HG02840 (cell line): ENCODE measurements at regions not wholly inside any gene's neighbourhood (a gene's known extent, or its start where the extent isn't known, plus 50 kb on each side); places are given as distances from the start of the nearest gene placed in this dataset.
"Not testable (repeated sequence)": the region's sequence is repeated elsewhere in the genome, so short reads cannot be mapped to it uniquely, and the experiment has no call there.

Source experiments
- ATAC-seq: cut with Tn5 transposase; IDR thresholded peaks from one replicate; pipeline ENCODE4 v1.9.1; 2021; ENCODE audit warnings: mild to moderate bottlenecking, moderate library complexity, moderate number of reproducible peaks; ENCODE audit not compliant: unreplicated experiment, low FRiP score

DNA sequence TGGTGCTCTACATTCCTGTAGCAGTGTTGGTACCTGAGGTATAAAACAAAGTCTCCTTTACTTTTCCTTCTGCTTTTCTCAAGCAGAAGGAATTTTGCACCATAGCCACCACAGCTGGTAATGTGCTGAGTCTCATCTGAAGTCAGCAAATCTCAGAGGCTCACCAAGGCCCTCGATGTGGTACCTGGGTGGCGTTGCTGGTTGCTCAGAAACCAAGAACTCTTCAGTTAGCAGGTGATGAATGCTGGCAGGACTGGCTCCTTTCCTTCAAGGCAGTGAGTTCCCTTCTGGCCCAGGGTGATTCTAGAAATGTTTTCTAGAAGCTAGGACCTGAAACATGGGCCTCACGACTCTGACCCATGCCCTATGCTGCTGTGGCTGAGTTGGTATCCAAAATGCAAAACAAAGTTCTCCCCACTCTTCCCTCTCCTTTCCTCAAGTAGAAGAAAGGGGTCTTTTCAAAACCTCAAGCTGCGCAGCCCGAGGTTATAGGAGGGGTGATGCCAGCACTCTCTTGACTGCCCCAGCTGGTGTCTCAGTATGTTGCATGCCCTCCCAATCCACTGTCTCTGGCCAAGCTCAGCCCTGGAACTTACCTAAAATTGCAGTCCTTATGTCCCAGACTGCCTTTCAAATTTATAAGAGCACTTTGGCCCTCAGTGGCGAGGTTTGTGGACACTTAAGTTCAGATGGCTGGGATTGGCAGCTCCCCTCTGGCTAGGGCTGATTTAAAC is 592.3 kb downstream of the FRK start:
- no peak for ATAC-seq

- ATAC-seq: no peak
These were observed 593.0 kb downstream of the FRK start for GRCh38 chr6:115467726-115468125.

DNA sequence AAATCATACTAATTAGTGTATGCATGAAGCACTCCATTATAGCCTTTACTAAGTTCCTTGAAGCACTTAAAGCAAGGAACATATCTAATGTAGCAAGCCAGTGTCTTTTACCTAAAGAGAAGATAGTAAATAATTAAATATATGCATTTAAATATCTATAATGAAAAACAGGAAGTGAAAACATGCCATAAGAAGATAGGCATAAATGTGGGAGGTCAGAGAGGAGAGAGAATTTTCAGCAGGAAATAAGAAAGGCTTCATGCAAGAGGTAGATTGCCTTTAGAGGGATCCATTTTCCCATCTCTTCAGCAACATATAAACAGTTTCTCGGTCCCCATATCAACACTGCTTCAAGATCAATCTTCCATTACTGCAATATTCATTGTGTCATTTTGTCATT is 599.8 kb downstream of the FRK start:
- no peak for ATAC-seq

DNA sequence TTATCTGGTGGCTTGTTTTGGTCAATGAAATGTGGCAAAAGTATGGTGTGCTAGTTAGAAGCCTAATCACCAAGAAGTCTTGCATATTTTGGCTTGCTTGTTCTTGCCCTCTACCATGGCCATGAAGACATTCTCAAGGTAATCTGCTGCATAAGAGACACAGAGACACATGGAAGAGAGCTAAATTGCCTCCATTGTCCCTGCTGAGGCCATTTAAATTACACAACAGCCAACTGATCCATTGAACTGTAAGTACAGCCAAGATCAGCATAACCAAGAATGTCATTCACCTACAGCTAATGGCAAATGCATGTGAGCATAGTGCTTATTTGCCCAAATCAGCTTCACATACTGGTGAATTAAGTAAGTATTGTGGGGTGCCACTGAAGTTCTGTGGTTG is 603.8 kb downstream of the FRK start:
- no peak for ATAC-seq

GRCh38 chr6:115443825-115444478 is 616.7 kb downstream of the FRK start:
- ATAC-seq: no peak

GRCh38 chr6:115442323-115442722 is 618.4 kb downstream of the FRK start:
- ATAC-seq: no peak

- ATAC-seq: no peak
These were observed 619.0 kb downstream of the FRK start for GRCh38 chr6:115441651-115442050.

DNA sequence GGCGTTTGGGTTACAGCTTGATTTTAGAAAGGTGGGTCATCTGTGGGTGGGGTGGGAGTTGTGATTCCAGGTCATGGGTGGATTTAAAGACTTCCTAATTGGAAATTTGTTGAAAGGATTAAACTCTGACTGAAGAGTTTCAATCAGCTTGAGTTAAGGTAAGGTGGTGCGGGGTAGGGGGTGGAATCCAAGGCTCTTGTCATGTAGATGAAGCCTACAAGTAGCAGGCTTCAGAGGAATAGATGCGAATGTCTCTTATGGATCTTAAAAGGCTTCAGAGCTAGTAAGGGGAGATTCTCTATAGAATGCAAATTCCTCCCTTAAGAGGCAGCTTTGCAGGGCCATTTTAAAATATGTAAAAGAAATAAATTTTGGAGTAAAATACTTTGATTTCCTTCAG is 645.3 kb downstream of the FRK start:
- ATAC-seq: no peak

DNA sequence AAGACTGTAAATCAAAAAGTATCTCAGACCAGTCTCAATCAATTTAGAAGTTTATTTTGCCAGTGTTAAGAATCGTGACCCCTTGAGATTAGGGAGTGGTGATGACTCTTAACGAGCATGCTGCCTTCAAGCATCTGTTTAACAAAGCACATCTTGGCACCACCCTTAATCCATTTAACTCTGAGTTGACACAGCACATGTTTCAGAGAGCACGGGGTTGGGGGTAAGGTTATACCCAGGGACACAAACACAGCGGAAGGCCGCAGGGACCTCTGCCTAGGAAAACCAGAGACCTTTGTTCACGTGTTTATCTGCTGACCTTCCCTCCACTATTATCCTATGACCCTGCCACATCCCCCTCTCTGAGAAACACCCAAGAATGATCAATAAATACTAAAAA is 645.8 kb downstream of the FRK start:
- not testable (repeated sequence) for ATAC-seq

GRCh38 chr6:115411756-115412155 is 648.9 kb downstream of the FRK start:
- ATAC-seq: no peak

DNA sequence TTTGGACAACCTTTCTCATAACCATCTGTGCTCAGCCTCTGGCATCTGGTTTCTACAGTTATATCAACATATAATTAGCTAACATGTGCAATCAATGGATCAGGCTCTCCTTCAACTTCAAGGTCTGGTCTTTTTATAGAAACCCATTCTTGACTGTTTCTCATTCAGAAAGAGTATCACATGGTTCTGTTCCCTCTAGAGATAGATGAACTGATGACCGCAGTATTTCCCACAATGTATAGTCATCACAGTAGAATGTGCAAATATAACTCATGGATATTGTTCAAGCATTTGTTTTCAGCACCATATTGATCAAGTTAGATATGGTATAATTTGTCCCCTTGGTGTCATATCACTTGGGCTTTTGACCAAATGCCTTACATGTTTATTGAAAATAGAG is 656.2 kb downstream of the FRK start:
- ATAC-seq: no peak

DNA sequence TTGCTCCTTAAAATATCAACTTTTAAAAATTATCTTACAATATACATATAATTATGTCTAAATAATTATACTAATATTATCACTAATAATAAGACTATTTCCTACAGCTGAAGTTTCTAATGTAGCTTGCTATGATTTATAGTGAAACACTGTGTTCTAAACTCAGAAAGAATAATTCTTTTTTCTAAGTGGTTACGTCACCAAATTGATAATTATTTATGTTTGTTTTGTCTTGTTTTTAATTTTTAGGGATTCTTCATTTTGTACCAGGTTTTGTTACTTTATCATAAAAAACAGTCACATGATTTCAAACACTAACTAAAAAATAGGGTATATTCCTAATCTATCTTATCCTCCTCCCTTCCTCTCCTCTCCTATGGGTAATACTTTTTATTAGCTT is 662.1 kb downstream of the FRK start:
- no peak for ATAC-seq

DNA sequence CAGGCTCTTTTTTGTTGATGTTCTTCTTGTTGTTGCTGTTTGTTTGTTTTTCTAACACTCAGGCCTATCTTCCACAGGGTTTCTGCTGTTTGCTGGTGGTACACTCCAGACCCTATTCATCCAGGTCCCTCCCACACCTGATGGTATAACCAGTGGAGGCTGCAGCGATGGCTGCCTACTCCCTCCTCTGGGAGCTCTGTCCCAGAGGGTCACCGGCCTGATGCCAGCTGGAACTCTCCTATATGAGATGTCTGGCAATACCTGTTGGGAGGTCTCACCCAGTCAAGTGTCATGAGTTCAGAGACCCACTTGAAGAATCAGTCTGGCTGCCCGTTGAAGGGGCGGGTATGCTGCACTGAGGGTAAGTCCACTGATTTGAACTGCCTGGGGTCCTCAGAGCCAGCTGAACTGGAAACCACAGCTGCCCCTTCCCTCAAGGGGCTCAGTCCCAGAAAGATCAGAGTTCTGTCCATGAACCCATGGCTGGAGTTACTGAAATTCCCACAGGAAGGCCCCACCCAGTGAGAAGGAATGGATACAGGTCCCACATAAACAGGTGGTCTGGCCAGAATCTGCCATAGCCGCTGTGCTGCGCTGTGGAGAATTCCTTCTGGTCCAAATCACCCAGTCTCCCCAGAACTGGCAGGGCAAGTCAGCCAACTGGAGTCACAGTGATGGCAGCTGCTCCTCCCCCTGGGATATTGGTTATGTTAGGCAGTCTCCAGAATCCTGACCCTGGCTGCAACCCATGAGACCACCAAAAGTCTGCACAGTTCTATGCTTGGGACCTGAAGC is 664.4 kb downstream of the FRK start:
- ATAC-seq: no peak

DNA sequence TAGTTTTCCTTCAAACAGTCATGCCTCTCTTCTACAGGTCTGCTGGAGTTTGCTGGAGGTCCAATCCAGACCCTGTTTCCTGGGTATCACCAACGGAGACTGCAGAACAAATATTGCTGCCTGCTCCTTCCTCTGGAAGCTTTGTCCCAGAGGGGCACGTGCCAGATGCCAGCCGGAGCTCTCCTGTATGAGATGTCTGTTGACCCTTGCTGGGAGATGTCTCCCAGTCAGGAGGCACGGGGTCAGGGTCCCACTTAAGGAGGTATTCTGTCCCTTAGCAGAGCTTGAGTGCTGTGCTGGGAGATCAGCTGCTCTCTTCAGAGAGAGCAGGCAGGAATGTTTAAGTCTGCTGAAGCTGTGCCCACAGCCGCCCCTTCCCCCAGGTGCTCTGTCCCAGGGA is 666.9 kb downstream of the FRK start:
- no peak for ATAC-seq

DNA sequence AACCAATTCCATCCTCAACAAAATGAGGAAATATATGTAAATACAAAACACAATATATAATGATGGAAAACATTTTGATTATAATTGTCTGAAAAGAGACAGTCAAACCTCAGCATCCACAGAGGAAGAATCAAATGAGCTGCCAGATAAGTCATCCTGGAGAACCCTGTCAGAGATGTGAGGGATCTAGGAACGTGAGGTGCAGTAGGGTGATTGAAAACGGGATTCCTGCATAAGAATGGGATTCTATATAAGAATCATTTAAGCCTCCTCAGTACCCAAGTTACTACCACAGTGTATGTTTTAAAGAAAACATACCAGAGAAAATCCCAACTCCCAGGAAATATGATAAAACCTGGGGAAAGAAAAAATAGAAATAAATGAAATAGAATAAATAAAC is 690.5 kb downstream of the FRK start:
- ATAC-seq: no peak

DNA sequence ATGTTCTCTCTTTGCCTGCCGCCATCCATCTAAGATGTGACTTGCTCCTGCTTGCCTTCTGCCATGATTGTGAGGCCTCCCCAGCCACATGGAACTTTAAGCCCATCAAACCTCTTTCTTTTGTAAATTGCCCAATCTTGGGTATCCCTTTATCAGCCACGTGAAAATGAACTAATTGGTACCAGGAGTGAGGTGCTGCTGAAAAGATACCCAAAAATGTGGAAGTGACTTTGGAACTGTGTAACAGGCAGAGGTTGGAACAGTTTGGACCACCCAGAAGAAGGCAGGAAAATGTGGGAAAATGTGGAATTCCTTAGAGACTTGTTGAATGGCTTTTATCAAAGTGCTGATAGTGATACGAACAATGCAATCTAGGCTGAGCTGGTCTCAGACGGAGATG is 694.9 kb downstream of the FRK start:
- no peak for ATAC-seq

GRCh38 chr6:115363379-115363778 is 697.3 kb downstream of the FRK start:
- peak; percentile 64 for ATAC-seq

DNA sequence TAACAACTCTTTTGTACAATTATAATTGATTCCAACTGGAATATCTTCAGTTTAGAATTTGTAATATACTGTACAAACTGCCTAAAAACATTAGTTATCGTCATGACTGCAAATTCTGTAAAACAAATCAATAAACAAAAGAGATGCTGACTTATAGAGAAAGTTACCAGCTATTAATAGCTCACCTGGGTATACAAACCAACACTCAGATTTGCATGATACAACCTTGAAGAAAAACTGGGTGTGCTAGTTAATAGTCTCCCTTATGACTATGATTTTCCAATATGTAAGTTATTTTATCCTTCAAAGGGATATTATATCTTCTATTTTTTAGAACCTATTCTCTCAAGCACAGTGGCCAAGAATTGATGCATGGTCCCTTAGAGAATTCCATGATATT is 698.5 kb downstream of the FRK start:
- ATAC-seq: no peak

GRCh38 chr6:115360602-115361325 is 699.9 kb downstream of the FRK start:
- ATAC-seq: no peak

- no peak for ATAC-seq
These were observed 702.1 kb downstream of the FRK start for GRCh38 chr6:115358616-115359015.

DNA sequence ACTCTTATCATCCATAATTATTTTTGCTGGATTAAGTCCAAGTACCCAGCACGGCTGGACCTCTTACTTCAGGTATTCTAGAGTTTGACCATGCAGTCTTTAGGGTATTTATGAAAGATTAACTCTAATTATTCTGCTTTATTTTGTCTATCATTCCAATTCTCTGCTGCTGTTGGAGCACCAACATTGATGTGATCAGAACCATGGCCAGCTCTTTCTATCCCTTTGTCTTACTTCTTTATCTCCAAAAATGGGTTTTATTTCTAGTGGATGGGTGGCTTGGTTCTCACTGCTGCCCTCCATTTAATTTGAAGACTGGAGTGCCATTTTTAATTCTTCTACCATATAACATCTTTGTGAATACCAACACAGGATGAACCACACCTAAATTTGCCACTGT is 704.3 kb downstream of the FRK start:
- no peak for ATAC-seq
